GM12892 (cell line): ENCODE measurements at regions not wholly inside any gene's neighbourhood (a gene's known extent, or its start where the extent isn't known, plus 50 kb on each side); places are given as distances from the start of the nearest gene placed in this dataset.

Source experiments
- POLR2A ChIP-seq: IDR thresholded peaks from 2 replicates; pipeline ENCODE4 v1.6.1; 2011; ENCODE audit warnings: low read depth, low read length, control low read depth
- POLR2AphosphoS5 ChIP-seq: IDR thresholded peaks from 2 replicates; pipeline ENCODE4 v1.6.1; 2011; ENCODE audit warnings: low read depth, low read length, control low read depth
- TAF1 ChIP-seq: IDR thresholded peaks from 2 replicates; pipeline ENCODE4 v1.6.1; 2011; ENCODE audit warnings: low read depth, mild to moderate bottlenecking, control low read depth, low read length, borderline replicate concordance

- no peak for TF ChIP-seq POLR2A
- TF ChIP-seq POLR2AphosphoS5 = no peak
- no peak for TF ChIP-seq TAF1
Measured at GRCh38 chr22:17303441-17303839, 65.8 kb upstream of the CECR2 start.
